ENCODE measurements at regions not wholly inside any gene's neighbourhood (a gene's known extent, or its start where the extent isn't known, plus 50 kb on each side); places are given as distances from the start of the nearest gene placed in this dataset.

- TF ChIP-seq POLR2A (IDR thresholded peaks at IDR 0.05; ENCODE audit: low read length), result no peak
- no peak for TF ChIP-seq GATA1 (IDR thresholded peaks at IDR 0.05; ENCODE audit: low read depth, low read length)
Measured at GRCh38 chr3:65178703-65179102, 490.9 kb upstream of the ADAMTS9 start.
